ENCODE measurements at regions not wholly inside any gene's neighbourhood (a gene's known extent, or its start where the extent isn't known, plus 50 kb on each side); places are given as distances from the start of the nearest gene placed in this dataset.

- no peak overlapping the region for H3K27ac ChIP-seq (ENCODE audit: low read length)
- no peaks in the 10 kb centered on the region for H3K27me3 ChIP-seq (ENCODE audit: control insufficient read depth, insufficient read depth, low read length)
- H3K4me3 ChIP-seq (ENCODE audit: low read length) = no peak overlapping the region
- no peaks in the 10 kb centered on the region for H3K4me1 ChIP-seq (ENCODE audit: control insufficient read depth, insufficient read depth, low read length)
- H3K9me3 ChIP-seq (replicated peaks; ENCODE audit: control insufficient read depth, low read depth, low read length) = no peaks in the 10 kb centered on the region
- 80% methylated on average over 2 of the region's 5 CpGs for WGBS (ENCODE audit: insufficient coverage)
- no peaks in the 10 kb centered on the region for H3K36me3 ChIP-seq (ENCODE audit: control insufficient read depth, insufficient read depth, low read length)
- no peak for DNase-seq
These were observed 138.4 kb upstream of the STXBP5 start for GRCh38 chr6:147065786-147066185.

- Histone ChIP-seq H3K4me1 (ENCODE audit: control insufficient read depth, insufficient read depth, low read length) (no peaks in the 10 kb centered on the region), H3K27ac (ENCODE audit: low read length) (no peak overlapping the region), H3K4me3 (ENCODE audit: low read length) (no peak overlapping the region), H3K9me3 (replicated peaks; ENCODE audit: control insufficient read depth, low read depth, low read length) (no peaks in the 10 kb centered on the region), H3K36me3 (ENCODE audit: control insufficient read depth, insufficient read depth, low read length) (no peaks in the 10 kb centered on the region), H3K27me3 (ENCODE audit: control insufficient read depth, insufficient read depth, low read length) (no peaks in the 10 kb centered on the region)
- WGBS (ENCODE audit: insufficient coverage) = 100% methylated on average over 3 of the region's 5 CpGs
- no peak for DNase-seq
These were observed 137.0 kb upstream of the STXBP5 start for GRCh38 chr6:147067184-147067583.

- no peak for DNase-seq
- Histone ChIP-seq H3K4me1 (ENCODE audit: control insufficient read depth, insufficient read depth, low read length) (no peaks in the 10 kb centered on the region), H3K9me3 (replicated peaks; ENCODE audit: control insufficient read depth, low read depth, low read length) (no peaks in the 10 kb centered on the region), H3K27ac (ENCODE audit: low read length) (no peak overlapping the region), H3K36me3 (ENCODE audit: control insufficient read depth, insufficient read depth, low read length) (no peaks in the 10 kb centered on the region), H3K4me3 (ENCODE audit: low read length) (no peak overlapping the region), H3K27me3 (ENCODE audit: control insufficient read depth, insufficient read depth, low read length) (no peaks in the 10 kb centered on the region)
- no CpG with 5 or more reads among the region's 2 CpGs for WGBS (ENCODE audit: insufficient coverage)
These were observed 132.4 kb upstream of the STXBP5 start for GRCh38 chr6:147071776-147072175.

- Histone ChIP-seq H3K27ac (ENCODE audit: low read length) (no peak overlapping the region), H3K27me3 (ENCODE audit: control insufficient read depth, insufficient read depth, low read length) (no peaks in the 10 kb centered on the region), H3K4me3 (ENCODE audit: low read length) (no peak overlapping the region), H3K4me1 (ENCODE audit: control insufficient read depth, insufficient read depth, low read length) (no peaks in the 10 kb centered on the region), H3K36me3 (ENCODE audit: control insufficient read depth, insufficient read depth, low read length) (no peaks in the 10 kb centered on the region), H3K9me3 (replicated peaks; ENCODE audit: control insufficient read depth, low read depth, low read length) (no peaks in the 10 kb centered on the region)
- no CpG with 5 or more reads among the region's 1 CpG for WGBS (ENCODE audit: insufficient coverage)
- DNase-seq = no peak
These were observed 128.8 kb upstream of the STXBP5 start for GRCh38 chr6:147075381-147075780.

GRCh38 chr6:147077251-147077650, 127.0 kb upstream of the STXBP5 start:
- 90% methylated on average over 4 of the region's 5 CpGs for WGBS (ENCODE audit: insufficient coverage)
- DNase-seq = no peak
- no peaks in the 10 kb centered on the region for H3K4me1 ChIP-seq (ENCODE audit: control insufficient read depth, insufficient read depth, low read length)
- no peak overlapping the region for H3K4me3 ChIP-seq (ENCODE audit: low read length)
- H3K27me3 ChIP-seq (ENCODE audit: control insufficient read depth, insufficient read depth, low read length) = no peaks in the 10 kb centered on the region
- H3K27ac ChIP-seq (ENCODE audit: low read length) = no peak overlapping the region
- H3K9me3 ChIP-seq (replicated peaks; ENCODE audit: control insufficient read depth, low read depth, low read length) = no peaks in the 10 kb centered on the region
- H3K36me3 ChIP-seq (ENCODE audit: control insufficient read depth, insufficient read depth, low read length) = no peaks in the 10 kb centered on the region

- DNase-seq = no peak
- Histone ChIP-seq H3K27ac (ENCODE audit: low read length) (no peak overlapping the region), H3K36me3 (ENCODE audit: control insufficient read depth, insufficient read depth, low read length) (no peaks in the 10 kb centered on the region), H3K4me1 (ENCODE audit: control insufficient read depth, insufficient read depth, low read length) (no peaks in the 10 kb centered on the region), H3K4me3 (ENCODE audit: low read length) (no peak overlapping the region), H3K9me3 (replicated peaks; ENCODE audit: control insufficient read depth, low read depth, low read length) (no peaks in the 10 kb centered on the region), H3K27me3 (ENCODE audit: control insufficient read depth, insufficient read depth, low read length) (no peaks in the 10 kb centered on the region)
- 60% methylated on average over 1 of the region's 2 CpGs for WGBS (ENCODE audit: insufficient coverage)
These were observed 126.1 kb upstream of the STXBP5 start for GRCh38 chr6:147078106-147078505.

- Histone ChIP-seq H3K27me3 (ENCODE audit: control insufficient read depth, insufficient read depth, low read length) (no peaks in the 10 kb centered on the region), H3K27ac (ENCODE audit: low read length) (no peak overlapping the region), H3K4me3 (ENCODE audit: low read length) (no peak overlapping the region), H3K4me1 (ENCODE audit: control insufficient read depth, insufficient read depth, low read length) (no peaks in the 10 kb centered on the region), H3K9me3 (replicated peaks; ENCODE audit: control insufficient read depth, low read depth, low read length) (no peaks in the 10 kb centered on the region), H3K36me3 (ENCODE audit: control insufficient read depth, insufficient read depth, low read length) (no peaks in the 10 kb centered on the region)
- WGBS (ENCODE audit: insufficient coverage) = 86% methylated on average over 2 of the region's 2 CpGs
- DNase-seq = no peak
These were observed 125.6 kb upstream of the STXBP5 start for GRCh38 chr6:147078602-147079001.

GRCh38 chr6:147080225-147080624, 124.0 kb upstream of the STXBP5 start:
- no peak overlapping the region for H3K27ac ChIP-seq (ENCODE audit: low read length)
- no CpG with 5 or more reads among the region's 4 CpGs for WGBS (ENCODE audit: insufficient coverage)

GRCh38 chr6:147081076-147081609, 123.1 kb upstream of the STXBP5 start:
- H3K27ac ChIP-seq (ENCODE audit: low read length) = no peak overlapping the region
- no CpG with 5 or more reads among the region's 3 CpGs for WGBS (ENCODE audit: insufficient coverage)
- H3K27me3 ChIP-seq (ENCODE audit: control insufficient read depth, insufficient read depth, low read length) = no peaks in the 10 kb centered on the region
- DNase-seq = no peak
- H3K36me3 ChIP-seq (ENCODE audit: control insufficient read depth, insufficient read depth, low read length) = no peaks in the 10 kb centered on the region
- no peak overlapping the region for H3K4me3 ChIP-seq (ENCODE audit: low read length)
- no peaks in the 10 kb centered on the region for H3K9me3 ChIP-seq (replicated peaks; ENCODE audit: control insufficient read depth, low read depth, low read length)
- H3K4me1 ChIP-seq (ENCODE audit: control insufficient read depth, insufficient read depth, low read length) = no peaks in the 10 kb centered on the region

More at GRCh38 chr6:147080225-147080624, 124.0 kb upstream of the STXBP5 start:
- Histone ChIP-seq H3K27me3 (ENCODE audit: control insufficient read depth, insufficient read depth, low read length) (no peaks in the 10 kb centered on the region), H3K4me1 (ENCODE audit: control insufficient read depth, insufficient read depth, low read length) (no peaks in the 10 kb centered on the region), H3K36me3 (ENCODE audit: control insufficient read depth, insufficient read depth, low read length) (no peaks in the 10 kb centered on the region), H3K9me3 (replicated peaks; ENCODE audit: control insufficient read depth, low read depth, low read length) (no peaks in the 10 kb centered on the region), H3K4me3 (ENCODE audit: low read length) (no peak overlapping the region)
- no peak for DNase-seq

GRCh38 chr6:147087641-147088040, 116.6 kb upstream of the STXBP5 start:
- H3K4me1 ChIP-seq (ENCODE audit: control insufficient read depth, insufficient read depth, low read length) = no peaks in the 10 kb centered on the region
- H3K9me3 ChIP-seq (replicated peaks; ENCODE audit: control insufficient read depth, low read depth, low read length) = no peaks in the 10 kb centered on the region
- H3K27me3 ChIP-seq (ENCODE audit: control insufficient read depth, insufficient read depth, low read length) = no peaks in the 10 kb centered on the region
- DNase-seq = peak; percentile 27
- H3K4me3 ChIP-seq (ENCODE audit: low read length) = no peak overlapping the region
- H3K36me3 ChIP-seq (ENCODE audit: control insufficient read depth, insufficient read depth, low read length) = no peaks in the 10 kb centered on the region
- H3K27ac ChIP-seq (ENCODE audit: low read length) = no peak overlapping the region

- Histone ChIP-seq H3K4me1 (ENCODE audit: control insufficient read depth, insufficient read depth, low read length) (no peaks in the 10 kb centered on the region), H3K27me3 (ENCODE audit: control insufficient read depth, insufficient read depth, low read length) (no peaks in the 10 kb centered on the region), H3K9me3 (replicated peaks; ENCODE audit: control insufficient read depth, low read depth, low read length) (no peaks in the 10 kb centered on the region), H3K27ac (ENCODE audit: low read length) (no peak overlapping the region), H3K4me3 (ENCODE audit: low read length) (no peak overlapping the region), H3K36me3 (ENCODE audit: control insufficient read depth, insufficient read depth, low read length) (no peaks in the 10 kb centered on the region)
- DNase-seq = no peak
- no CpG with 5 or more reads among the region's 1 CpG for WGBS (ENCODE audit: insufficient coverage)
These were observed 115.4 kb upstream of the STXBP5 start for GRCh38 chr6:147088861-147089260.

All from muscle of leg (tissue), 3 donors.